GM12878 (cell line): ENCODE measurements at regions not wholly inside any gene's neighbourhood (a gene's known extent, or its start where the extent isn't known, plus 50 kb on each side); places are given as distances from the start of the nearest gene placed in this dataset.

ENCODE experiments used
- FOXM1 ChIP-seq: IDR thresholded peaks from 2 replicates; pipeline ENCODE4 v1.6.1; 2012; ENCODE audit warnings: low read depth, mild to moderate bottlenecking, inconsistent platforms, low read length, moderate library complexity
- MYC ChIP-seq: IDR thresholded peaks from 2 replicates; pipeline ENCODE4 v1.6.1; 2011; ENCODE audit warnings: mild to moderate bottlenecking, low read length, moderate library complexity, inconsistent platforms; ENCODE audit not compliant: insufficient read depth, insufficient replicate concordance, insufficient read length, severe bottlenecking
- NRF1 ChIP-seq: conservative IDR thresholded peaks from 2 replicates; pipeline ENCODE4 v1.6.1; 2011; ENCODE audit warnings: mild to moderate bottlenecking, low read depth, low read length, improper control_type of control experiment
- POLR2AphosphoS5 ChIP-seq: IDR thresholded peaks from 2 replicates; pipeline ENCODE4 v1.6.1; 2011; ENCODE audit warnings: mild to moderate bottlenecking, low read length, inconsistent platforms
- USF2 ChIP-seq: IDR thresholded peaks from 2 replicates; pipeline ENCODE4 v1.6.1; 2011; ENCODE audit warnings: low read depth, low read length, improper control_type of control experiment, borderline replicate concordance
- ZNF274 ChIP-seq: IDR thresholded peaks from one replicate; pipeline ENCODE4 v1.8.0; 2011; ENCODE audit not compliant: insufficient read length, insufficient read depth

DNA sequence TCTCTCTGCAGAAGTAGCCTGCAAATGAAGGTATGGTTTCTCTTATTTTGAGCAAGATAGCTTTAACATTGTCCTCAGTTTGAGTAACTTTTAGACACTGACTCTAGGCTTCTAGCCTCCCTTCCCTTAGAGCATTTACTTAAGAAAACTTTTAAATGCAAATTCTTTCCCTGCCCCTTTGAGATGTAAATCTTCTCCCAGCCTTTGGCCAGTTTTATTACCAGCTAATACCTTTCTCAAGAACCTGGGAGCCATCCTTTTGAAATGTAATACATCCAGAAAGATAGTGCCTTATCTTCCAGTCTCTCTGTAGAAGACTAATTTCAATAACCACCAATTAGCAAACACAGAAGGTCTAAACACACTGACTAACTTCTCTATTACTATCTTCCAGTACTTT is 688.9 kb upstream of the CDH9 start:
- no peak for TF ChIP-seq MYC
- no peak for TF ChIP-seq POLR2AphosphoS5
- TF ChIP-seq FOXM1: no peak
- TF ChIP-seq USF2: no peak
- no peak for TF ChIP-seq NRF1
- no peak for TF ChIP-seq ZNF274
